Upper lobe of right lung (tissue), 1 donor: ENCODE measurements at regions not wholly inside any gene's neighbourhood (a gene's known extent, or its start where the extent isn't known, plus 50 kb on each side); places are given as distances from the start of the nearest gene placed in this dataset.

ENCODE experiments used
- ATAC-seq: fragments of 200-7000 bp; cut with Tn5 transposase; one replicate; pipeline ENCODE4 v1.9.1; 2020; ENCODE audit warnings: mild to moderate bottlenecking, moderate library complexity
- DNase-seq: peaks from one replicate; pipeline ENCODE4 v3.0.0-alpha.2; 2020
- H3K27ac ChIP-seq: fragments of 200-600 bp; one replicate; pipeline ENCODE4 v1.8.0; 2022
- H3K27me3 ChIP-seq: fragments of 200-600 bp; one replicate; pipeline ENCODE4 v1.8.0; 2022; ENCODE audit warnings: mild to moderate bottlenecking
- H3K36me3 ChIP-seq: fragments of 200-600 bp; one replicate; pipeline ENCODE4 v1.8.0; 2022
- H3K4me1 ChIP-seq: fragments of 200-600 bp; one replicate; pipeline ENCODE4 v1.8.0; 2022
- H3K4me3 ChIP-seq: fragments of 200-600 bp; one replicate; pipeline ENCODE4 v1.8.0; 2022; ENCODE audit warnings: mild to moderate bottlenecking
- H3K9me3 ChIP-seq: fragments of 200-600 bp; one replicate; pipeline ENCODE4 v1.8.0; 2022
- CTCF ChIP-seq: fragments of 200-600 bp; IDR thresholded peaks from one replicate; pipeline ENCODE4 v1.8.0; 2022; ENCODE audit warnings: antibody characterized with exemption
- intact Hi-C: fragments of 100-400 bp; cut with DNase I; formaldehyde crosslinking; loops from one replicate; pipeline ENCODE4 v1.11.0; 2022
- donor health status: DM: no; HTN: yes; CAD: no; lungs with severe emphysema.

- no peak overlapping the region for H3K4me3 ChIP-seq
- intact Hi-C loops: no loop called here
- H3K4me1 ChIP-seq: peaks cover 5% of the 10 kb centered on the region
- ATAC-seq: peak; percentile 62
- TF ChIP-seq CTCF: no peak
- H3K9me3 ChIP-seq: no peaks in the 10 kb centered on the region
- H3K27me3 ChIP-seq: no peaks in the 10 kb centered on the region
- H3K36me3 ChIP-seq: no peaks in the 10 kb centered on the region
- no peak for DNase-seq
- no peak overlapping the region for H3K27ac ChIP-seq
Measured at GRCh38 chr3:28860307-28860706, 420.6 kb upstream of the RBMS3 start.

- TF ChIP-seq CTCF: no peak
- H3K27me3 ChIP-seq: no peaks in the 10 kb centered on the region
- H3K9me3 ChIP-seq: no peaks in the 10 kb centered on the region
- H3K4me3 ChIP-seq: no peak overlapping the region
- intact Hi-C loops: no loop called here
- peaks cover 5% of the 10 kb centered on the region for H3K4me1 ChIP-seq
- no peak for ATAC-seq
- DNase-seq: no peak
- no peaks in the 10 kb centered on the region for H3K36me3 ChIP-seq
- H3K27ac ChIP-seq: no peak overlapping the region
Measured at GRCh38 chr3:28863186-28863585, 417.7 kb upstream of the RBMS3 start.

GRCh38 chr3:28867836-28868235 is 413.0 kb upstream of the RBMS3 start:
- H3K9me3 ChIP-seq: no peaks in the 10 kb centered on the region
- no peak for ATAC-seq
- no peak for DNase-seq
- H3K27ac ChIP-seq: no peak overlapping the region
- intact Hi-C loops: no loop called here
- H3K4me3 ChIP-seq: no peak overlapping the region
- H3K27me3 ChIP-seq: no peaks in the 10 kb centered on the region
- H3K4me1 ChIP-seq: no peaks in the 10 kb centered on the region
- no peak for TF ChIP-seq CTCF
- H3K36me3 ChIP-seq: no peaks in the 10 kb centered on the region

- intact Hi-C loops: no loop called here
- Histone ChIP-seq H3K4me1 (no peaks in the 10 kb centered on the region), H3K4me3 (no peak overlapping the region), H3K27ac (no peak overlapping the region), H3K9me3 (no peaks in the 10 kb centered on the region), H3K36me3 (no peaks in the 10 kb centered on the region), H3K27me3 (no peaks in the 10 kb centered on the region)
- DNase-seq (no peak), ATAC-seq (no peak)
- no peak for TF ChIP-seq CTCF
Measured at GRCh38 chr3:28868897-28869296, 412.0 kb upstream of the RBMS3 start.

- H3K4me3 ChIP-seq: no peak overlapping the region
Measured at GRCh38 chr3:28877912-28878311, 403.0 kb upstream of the RBMS3 start.

More at GRCh38 chr3:28877912-28878311, 403.0 kb upstream of the RBMS3 start:
- Histone ChIP-seq H3K27ac (no peak overlapping the region), H3K36me3 (no peaks in the 10 kb centered on the region), H3K9me3 (no peaks in the 10 kb centered on the region), H3K4me1 (no peaks in the 10 kb centered on the region), H3K27me3 (no peaks in the 10 kb centered on the region)
- TF ChIP-seq CTCF: no peak
- DNase-seq (no peak), ATAC-seq (no peak)
- intact Hi-C loops: no loop called here
